ENCODE measurements at regions not wholly inside any gene's neighbourhood (a gene's known extent, or its start where the extent isn't known, plus 50 kb on each side); places are given as distances from the start of the nearest gene placed in this dataset.
"Not testable (repeated sequence)": the region's sequence is repeated elsewhere in the genome, so short reads cannot be mapped to it uniquely, and the experiment has no call there.

DNA sequence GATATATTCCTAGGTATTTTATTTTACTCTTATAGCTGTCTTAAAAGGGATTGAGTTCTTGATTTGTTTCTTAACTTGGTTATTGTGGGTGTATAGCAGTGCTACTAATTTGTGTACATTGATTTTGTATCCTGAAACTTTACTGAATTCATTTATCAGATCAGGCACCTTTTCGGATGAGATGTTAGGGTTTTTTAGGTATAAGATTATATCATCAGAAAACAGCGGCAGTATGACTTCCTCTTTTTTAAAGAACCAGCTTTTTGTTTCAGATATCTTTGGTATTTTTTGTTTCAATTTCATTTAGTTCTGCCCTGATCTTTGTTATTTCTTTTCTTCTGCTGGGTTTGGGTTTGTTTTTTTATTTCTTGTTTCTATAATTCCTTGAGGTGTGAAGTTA lies 382.4 kb upstream of the ADGRB3 start:
- DNase-seq (no peak), ATAC-seq (no peak)
- intact Hi-C loops (cut with DNase I, micrococcal nuclease): no loop called here

DNA sequence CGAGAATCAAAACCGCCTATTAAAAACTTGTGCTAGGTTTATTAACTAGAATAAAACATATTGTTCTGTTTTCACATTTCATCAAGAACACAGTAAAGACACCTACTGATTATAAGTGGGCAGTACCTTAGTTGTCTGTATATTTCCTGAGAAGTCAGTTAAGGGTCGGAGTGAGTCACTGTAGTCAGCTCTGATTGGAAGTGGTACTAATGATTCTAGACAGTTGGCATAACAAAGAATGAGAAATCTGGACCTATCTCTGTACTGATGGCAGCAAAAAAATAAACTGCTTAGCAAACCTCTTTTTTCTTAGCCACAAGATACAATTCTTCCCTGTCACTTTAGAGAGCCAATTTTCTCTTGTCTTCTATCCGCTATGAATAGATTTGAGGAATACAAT lies 387.3 kb upstream of the ADGRB3 start:
- intact Hi-C loops (cut with DNase I, micrococcal nuclease): no loop called here
- DNase-seq: no peak
- no peak for ATAC-seq

DNA sequence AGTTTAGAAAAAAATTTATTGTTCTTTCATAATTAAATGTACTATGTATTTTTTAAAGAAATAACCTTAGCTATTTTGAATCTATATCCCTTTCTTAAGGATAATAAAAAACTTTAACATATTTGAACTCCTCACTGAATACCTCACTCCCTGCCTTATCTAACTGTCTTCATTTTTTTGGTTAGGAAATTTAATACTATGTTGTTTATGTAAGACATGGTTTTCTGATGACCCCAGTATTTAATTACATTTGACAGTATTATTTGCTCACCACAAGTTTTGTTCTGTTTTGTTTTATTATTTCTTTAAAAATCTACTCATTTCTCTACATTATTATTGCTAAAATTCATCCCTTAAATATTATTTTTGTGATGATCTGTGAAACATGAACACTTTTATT lies 394.4 kb upstream of the ADGRB3 start:
- intact Hi-C loops (cut with DNase I, micrococcal nuclease): no loop called here
- ATAC-seq (no peak), DNase-seq (no peak)

DNA sequence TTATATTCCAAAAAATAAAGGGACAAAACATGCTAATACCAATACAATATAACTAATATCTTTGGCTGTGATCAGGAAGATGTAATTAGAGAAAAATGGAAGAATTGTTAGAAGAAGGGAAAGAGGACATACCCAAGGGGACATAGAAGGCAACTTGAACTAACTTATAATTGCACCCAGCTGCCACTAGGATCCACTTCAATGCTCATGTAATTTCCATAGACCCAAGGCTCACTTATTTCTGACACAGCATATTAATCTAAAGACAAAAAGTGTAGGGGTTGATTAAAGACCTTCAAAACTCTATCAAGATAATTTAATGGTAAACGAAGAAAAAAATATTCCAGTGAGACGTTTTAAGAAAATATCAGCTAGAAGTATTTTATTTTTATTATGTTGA lies 396.0 kb upstream of the ADGRB3 start:
- intact Hi-C loops (cut with DNase I, micrococcal nuclease): no loop called here

DNA sequence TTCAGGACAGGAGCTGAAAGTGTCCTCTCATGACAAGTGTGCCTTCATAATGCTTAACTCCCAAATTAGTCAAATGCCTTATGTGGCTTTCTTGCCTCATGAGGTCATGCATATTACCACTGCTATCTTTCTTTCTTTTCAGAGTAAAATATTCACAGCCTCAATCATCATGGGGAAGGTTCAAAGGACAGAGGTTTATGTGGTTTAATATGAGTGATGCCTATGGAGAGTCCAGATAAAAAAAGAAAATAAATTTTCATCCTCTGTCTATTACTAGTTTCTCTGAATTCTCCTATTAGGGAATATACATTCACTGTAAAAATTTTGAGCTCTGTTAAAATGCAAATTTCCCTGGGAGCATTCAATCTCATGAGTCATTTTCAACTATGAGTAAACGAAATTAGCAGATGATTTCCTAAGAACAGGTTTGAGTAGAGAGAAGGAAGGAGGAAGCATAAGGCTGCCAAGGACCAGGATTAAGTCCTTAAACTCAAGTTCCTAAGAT lies 396.9 kb upstream of the ADGRB3 start:
- ATAC-seq (no peak), DNase-seq (no peak)
- intact Hi-C loops (cut with DNase I, micrococcal nuclease): no loop called here

More for the DNA sequence above, 396.0 kb upstream of the ADGRB3 start:
- DNase-seq (no peak), ATAC-seq (no peak)

DNA sequence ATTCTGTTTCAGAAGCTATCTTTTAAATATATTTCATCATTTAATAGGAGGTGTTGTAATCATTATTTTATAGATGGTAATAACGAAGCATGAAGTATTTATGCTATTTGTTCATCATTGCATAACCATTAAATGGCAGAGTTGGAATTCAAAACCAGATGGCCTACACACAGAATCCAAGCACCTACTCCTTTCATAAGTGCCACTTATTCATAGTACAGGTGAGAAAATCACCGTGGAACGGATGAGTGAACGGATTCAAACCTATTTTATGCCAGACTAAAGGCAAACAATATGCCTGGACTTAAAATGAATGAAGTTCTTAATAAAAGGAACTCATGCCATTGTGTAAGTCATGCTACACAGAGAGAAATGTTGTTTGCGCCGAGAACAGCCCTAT lies 397.9 kb upstream of the ADGRB3 start:
- intact Hi-C loops (cut with DNase I, micrococcal nuclease): no loop called here
- DNase-seq (no peak), ATAC-seq (no peak)

DNA sequence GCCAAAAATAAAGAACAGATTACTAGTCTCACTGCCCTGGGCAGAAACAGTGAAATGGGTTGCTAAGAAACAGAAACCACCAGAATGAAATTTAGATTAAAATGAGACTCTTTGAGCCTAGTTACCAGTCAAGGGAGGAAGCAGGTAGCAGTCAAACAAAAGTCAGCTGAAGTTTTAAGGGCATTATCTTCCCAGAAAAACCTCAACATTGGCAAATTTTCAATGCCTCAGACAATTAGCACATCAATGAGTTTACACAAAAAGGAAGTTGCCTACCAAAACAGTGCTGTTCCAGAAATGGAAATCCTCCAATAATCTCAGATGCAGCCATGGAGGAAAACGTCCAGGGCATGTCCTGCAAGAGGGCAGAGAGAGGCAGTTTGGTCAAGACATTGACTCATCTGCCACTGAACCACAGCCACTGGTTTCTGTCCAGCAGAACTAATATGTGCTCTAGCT lies 399.7 kb upstream of the ADGRB3 start:
- DNase-seq (no peak), ATAC-seq (no peak)
- intact Hi-C loops (cut with DNase I, micrococcal nuclease): no loop called here

DNA sequence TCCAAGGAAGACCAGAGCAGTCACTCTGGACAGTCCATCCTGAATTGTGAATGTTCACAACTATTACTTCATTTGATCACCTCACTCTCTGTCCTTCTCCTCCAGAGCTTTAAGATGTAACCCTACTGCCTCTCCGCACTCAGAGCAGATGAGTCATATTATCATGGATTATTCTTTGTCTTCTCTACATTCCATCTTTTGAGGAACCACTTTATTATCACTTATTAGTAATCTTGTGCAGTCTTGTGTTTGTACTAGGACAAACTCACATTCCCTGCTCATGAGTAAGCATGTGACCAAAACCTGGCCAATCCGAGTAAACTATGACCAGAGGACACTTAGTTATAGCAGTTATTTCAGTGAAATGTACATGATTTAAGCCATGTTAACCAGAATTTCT lies 401.5 kb upstream of the ADGRB3 start:
- intact Hi-C loops (cut with DNase I, micrococcal nuclease): no loop called here
- no peak for DNase-seq
- no peak for ATAC-seq

DNA sequence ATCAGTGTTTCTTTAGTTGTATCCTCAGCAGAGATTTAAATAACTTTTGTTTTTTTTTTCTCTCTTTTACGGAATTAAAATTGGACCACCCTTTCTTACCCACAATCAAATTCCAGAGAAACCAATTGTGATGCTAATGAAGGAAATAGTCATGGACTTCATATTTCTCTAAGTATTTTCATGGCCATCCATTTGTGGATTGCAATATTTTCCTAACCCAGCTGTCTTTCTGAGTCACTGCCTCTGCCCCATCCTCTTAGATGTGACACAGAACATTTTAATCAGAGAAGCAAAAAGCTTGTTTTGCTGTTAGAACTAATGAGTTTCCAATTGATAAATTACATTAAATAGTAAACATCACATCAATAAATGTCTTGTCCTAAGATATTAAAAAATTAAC lies 405.5 kb upstream of the ADGRB3 start:
- ATAC-seq (no peak), DNase-seq (no peak)
- intact Hi-C loops (cut with DNase I, micrococcal nuclease): no loop called here

DNA sequence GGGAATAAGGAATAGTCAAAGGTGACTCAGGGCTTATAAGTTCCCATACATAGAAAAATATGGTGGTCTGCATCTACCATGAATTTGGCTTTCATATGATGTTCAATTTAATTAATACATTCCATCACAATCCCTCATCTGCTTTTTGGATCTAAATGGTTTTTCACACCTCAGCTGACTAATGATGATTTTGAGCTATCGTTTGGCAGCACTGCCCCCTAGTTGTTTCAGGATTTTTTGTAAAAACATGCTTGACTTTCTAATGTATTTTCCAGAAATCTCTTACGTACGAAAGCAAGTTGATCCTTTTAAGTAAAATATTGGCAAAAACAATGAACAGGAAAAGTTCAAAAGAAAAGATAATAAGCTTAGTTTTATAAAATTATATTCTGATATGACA lies 408.6 kb upstream of the ADGRB3 start:
- intact Hi-C loops (cut with DNase I, micrococcal nuclease): no loop called here
- DNase-seq (no peak), ATAC-seq (no peak)

DNA sequence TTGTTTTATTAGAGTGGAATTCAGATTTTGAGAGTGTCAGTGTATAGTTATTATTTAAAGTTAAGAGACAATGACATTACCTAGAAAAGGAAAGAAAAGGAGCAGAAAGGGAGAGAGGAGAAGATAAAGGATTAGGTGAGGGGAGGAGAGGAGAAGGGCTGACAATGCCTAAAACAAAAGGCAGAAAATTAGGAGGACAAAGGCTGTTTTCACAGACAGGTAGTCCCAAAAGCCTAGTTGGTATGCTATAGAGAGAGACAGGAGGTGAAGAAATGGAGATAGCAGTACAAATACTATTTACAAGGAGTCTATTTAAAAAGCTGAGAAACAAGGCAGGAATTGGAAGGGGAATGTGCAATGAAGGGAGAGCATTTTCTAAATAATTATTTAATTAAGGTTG lies 409.4 kb upstream of the ADGRB3 start:
- DNase-seq (no peak), ATAC-seq (no peak)
- intact Hi-C loops (cut with DNase I, micrococcal nuclease): no loop called here

DNA sequence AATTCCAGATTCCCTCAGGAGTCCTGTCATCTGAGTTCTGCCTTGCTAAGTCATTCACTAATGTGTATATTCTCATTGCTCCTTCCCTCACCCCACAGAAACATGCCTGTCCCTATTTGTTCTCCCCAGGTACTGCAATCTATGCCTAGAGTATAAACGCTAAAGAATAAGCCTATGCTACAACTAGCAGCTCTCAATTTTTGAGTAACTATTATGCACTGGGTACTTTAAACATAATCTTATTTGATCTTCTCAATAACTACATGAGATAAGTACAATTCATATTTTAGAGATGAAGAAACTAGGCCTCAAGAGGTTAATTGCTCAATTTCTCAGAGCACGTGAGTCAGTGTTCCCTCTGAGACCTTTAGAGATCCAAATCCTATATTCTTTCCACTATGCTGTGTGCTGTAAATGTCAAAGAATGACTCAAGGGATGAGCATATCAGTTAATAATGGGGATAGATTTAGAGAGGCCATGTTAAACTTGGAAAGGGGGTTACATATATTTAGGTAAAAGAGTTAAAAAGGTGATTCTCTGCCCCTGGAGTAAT lies 423.8 kb upstream of the ADGRB3 start:
- DNase-seq (no peak), ATAC-seq (no peak)
- intact Hi-C loops (cut with DNase I, micrococcal nuclease): no loop called here

DNA sequence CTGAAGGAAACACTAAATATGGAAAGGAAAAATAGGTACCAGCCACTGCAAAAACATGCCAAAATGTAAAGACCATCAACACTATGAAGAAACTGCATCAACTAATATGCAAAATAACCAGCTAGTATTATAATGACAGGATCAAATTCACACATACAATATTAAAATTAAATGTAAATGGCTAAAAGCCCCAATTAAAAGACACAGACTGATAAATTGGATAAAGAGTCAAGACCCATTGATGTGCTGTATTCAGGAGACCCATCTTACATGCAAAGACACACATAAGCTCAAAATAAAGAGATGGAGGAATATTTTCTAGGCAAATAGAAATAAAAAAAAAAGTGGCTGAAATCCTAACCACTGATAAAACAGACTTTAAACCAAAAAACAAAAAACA lies 427.5 kb upstream of the ADGRB3 start:
- intact Hi-C loops (cut with DNase I, micrococcal nuclease): not testable (repeated sequence)

DNA sequence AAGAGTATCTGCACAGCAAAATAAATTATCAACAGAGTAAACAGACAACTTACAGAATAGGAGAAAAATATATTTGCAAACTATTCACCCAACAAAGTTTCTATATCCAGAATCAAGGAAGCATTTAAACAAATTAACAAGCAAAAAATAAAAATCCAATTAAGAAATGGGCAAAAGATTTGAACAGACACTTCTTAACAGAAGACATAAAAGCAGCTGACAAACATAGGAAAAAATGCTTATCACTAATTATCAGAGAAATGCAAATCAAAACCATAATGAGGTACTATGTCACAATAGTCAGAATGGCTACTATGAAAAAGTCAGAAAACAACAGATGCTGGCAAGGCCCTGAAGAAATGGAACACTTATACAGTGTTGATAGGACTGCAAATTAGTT lies 434.2 kb upstream of the ADGRB3 start:
- ATAC-seq: no peak
- no peak for DNase-seq
- intact Hi-C loops (cut with DNase I, micrococcal nuclease): no loop called here

More for the DNA sequence above, 427.5 kb upstream of the ADGRB3 start:
- ATAC-seq, DNase-seq: not testable (repeated sequence)

DNA sequence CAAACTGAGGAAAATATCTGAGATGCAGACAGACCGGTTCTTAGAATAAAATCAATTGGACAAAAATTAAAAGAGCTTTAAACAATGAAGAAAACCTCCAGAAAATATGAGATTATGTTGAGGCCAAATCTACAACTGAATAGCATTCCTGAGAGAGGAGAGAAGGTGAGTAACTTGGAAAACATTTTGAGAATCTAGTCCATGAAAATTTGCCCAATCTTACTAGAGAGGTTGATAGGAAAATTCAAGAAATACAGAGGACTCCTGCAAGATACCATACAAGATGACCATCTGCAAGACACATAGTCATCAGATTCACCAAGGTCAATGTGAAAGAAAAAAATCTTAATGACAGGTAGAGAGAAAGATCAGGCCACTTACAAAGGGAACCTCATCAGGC lies 437.7 kb upstream of the ADGRB3 start:
- no peak for DNase-seq
- ATAC-seq: no peak
- intact Hi-C loops (cut with DNase I, micrococcal nuclease): no loop called here

DNA sequence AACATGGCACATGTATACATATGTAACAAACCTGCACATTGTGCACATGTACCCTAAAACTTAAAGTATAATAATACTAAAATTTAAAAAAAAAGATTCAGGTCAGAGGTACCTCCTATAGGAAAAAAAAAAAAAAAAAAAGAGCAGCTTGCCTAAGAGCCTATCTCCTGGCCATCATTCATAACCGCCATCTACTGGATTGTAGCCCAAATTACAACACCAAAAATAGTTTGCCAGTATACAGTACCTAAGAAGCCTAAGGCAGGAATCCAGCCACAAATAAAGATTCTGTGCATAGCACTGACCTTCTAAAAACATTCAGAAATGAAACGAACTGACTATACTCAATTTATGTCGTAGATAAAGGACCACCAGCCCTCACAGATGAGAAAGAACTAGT lies 438.4 kb upstream of the ADGRB3 start:
- ATAC-seq (no peak), DNase-seq (no peak)
- intact Hi-C loops (cut with DNase I, micrococcal nuclease): no loop called here

DNA sequence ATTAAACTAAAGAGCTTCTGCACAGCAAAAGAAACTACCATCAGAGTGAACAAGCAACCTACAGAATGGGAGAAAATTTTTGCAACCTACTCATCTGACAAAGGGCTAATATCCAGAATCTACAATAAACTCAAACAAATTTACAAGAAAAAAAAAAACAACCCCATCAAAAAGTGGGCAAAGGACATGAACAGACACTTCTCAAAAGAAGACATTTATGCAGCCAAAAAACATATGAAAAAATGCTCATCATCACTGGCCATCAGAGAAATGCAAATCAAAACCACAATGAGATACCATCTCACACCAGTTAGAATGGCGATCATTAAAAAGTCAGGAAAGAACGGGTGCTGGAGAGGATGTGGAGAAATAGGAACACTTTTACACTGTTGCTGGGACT lies 439.3 kb upstream of the ADGRB3 start:
- DNase-seq; ATAC-seq; intact Hi-C loops (cut with DNase I, micrococcal nuclease): not testable (repeated sequence)

DNA sequence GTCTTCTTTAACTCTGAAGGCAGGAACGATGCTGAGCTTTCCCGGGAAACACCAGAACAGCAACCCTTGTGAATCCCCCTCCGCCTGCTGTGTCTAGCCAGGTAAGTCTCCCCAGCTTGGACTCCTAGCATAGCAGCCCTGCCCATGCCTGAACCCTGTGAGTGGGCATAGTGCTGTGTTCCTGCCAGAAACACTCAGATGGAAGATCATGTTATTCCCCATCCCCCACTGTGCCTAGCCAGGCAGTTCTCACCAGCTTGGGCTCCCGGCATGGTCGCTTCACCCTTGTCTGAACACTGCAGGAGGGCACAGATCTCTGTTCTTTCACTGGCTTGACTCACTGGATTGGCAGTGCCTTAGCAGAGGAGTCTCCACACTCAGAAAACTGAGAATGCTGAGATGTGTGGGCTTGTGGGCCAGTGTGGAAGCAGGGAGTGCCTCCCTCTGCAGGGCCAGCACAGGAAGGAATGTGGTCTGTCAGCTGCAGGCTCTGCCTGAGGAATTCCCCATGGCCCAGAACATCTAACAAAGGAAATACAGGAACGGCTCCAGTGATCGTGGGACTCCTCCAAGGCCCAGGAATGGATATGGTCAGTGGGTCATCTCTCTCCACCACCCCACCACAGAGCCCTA lies 440.1 kb upstream of the ADGRB3 start:
- DNase-seq (no peak), ATAC-seq (no peak)
- intact Hi-C loops (cut with DNase I, micrococcal nuclease): no loop called here

DNA sequence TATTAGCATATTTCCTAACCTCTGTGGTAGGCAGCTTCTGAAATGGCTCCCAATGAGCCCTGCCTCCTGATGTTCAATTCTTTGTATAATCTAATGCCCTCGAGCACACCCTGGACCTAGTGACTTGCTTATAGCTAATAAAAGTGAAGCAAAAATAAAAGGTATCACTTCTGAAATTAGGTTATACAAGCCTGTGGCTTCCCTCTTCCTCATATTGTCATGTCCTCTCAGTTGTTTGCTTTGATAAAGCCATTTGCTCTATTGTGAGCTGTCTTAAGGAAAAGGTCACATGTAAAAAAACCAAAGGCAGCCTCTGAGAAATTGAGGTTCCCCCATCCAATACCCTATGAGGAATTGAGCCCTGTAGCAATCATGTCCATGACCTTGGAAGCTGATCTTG lies 442.1 kb upstream of the ADGRB3 start:
- no peak for DNase-seq
- ATAC-seq: no peak
- intact Hi-C loops (cut with DNase I, micrococcal nuclease): no loop called here

DNA sequence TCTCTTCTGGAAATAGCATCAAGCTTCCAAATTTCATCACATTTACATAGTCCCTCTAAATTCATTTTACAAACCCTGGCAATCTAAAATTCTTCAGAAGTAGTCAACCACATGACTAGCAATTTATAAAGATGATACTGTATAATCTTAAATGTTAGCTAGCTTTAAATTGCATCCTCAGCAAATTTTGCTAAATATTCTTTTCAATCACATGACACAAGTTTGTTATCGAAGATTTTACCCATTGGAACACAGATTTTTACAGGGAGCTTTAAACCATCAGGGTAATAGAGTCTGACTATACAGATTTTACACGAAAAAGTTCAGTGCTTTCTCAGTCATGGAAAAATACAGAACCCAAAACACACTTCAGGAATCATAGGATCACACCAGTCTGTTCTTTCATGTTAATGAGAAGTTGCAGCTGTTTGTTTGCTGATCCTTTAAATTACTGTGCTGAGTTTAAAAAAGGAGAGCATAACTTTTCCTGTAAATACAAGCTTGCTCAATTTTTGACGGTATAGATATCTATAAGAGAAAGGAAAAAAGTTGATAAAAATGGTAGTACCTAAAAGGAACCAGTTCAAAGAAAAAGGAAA lies 445.8 kb upstream of the ADGRB3 start:
- intact Hi-C loops (cut with DNase I, micrococcal nuclease): no loop called here

DNA sequence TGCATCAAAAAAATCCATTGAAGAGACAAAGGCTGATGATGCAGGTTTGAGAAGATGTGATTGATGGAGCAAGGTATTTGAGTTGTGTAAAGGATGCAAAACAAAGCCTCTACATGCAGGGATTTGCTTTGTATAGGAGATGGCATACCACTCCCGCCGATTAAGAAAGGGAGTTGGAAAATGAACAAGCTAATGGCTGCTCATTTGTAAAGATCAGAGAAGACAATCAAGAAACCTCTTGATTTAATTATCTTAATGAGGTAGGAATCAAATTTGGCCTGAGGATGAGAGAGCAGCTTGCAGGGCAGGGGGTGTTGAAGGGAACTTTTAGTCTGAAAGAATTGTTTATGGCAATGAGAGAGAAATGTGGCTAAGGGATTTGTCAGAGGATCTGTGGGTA lies 448.2 kb upstream of the ADGRB3 start:
- no peak for ATAC-seq
- DNase-seq: no peak
- intact Hi-C loops (cut with DNase I, micrococcal nuclease): no loop called here

More for the DNA sequence above, 445.8 kb upstream of the ADGRB3 start:
- DNase-seq (no peak), ATAC-seq (no peak)

Measured in left colon (tissue), 2 donors.